ENCODE measurements at regions not wholly inside any gene's neighbourhood (a gene's known extent, or its start where the extent isn't known, plus 50 kb on each side); places are given as distances from the start of the nearest gene placed in this dataset.

DNA sequence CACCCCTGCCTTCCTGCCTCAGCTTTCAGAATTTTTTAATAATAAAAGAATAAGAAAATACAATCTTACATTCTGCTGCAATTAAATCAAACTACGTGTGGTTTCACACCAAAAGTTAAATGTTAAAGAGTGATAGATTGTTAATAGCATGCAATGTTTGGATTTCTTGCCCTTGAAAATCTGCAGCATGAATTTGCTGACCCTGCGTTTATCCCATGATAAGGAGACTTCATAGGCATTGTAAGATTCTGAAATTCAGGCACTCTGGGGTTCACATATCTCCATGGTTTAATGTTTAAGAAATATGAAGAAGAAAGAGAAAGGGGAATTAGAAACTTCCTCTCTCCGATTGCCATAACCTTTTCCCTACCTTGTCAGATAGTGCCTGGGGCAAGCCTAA lies 1616.2 kb upstream of the B3GALT2 start:
- H3K4me3 ChIP-seq (ENCODE audit: low read depth, low read length) = no peak overlapping the region
- TF ChIP-seq, protein P1, sequence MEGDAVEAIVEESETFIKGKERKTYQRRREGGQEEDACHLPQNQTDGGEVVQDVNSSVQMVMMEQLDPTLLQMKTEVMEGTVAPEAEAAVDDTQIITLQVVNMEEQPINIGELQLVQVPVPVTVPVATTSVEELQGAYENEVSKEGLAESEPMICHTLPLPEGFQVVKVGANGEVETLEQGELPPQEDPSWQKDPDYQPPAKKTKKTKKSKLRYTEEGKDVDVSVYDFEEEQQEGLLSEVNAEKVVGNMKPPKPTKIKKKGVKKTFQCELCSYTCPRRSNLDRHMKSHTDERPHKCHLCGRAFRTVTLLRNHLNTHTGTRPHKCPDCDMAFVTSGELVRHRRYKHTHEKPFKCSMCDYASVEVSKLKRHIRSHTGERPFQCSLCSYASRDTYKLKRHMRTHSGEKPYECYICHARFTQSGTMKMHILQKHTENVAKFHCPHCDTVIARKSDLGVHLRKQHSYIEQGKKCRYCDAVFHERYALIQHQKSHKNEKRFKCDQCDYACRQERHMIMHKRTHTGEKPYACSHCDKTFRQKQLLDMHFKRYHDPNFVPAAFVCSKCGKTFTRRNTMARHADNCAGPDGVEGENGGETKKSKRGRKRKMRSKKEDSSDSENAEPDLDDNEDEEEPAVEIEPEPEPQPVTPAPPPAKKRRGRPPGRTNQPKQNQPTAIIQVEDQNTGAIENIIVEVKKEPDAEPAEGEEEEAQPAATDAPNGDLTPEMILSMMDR (IDR thresholded peaks at IDR 0.05; ENCODE audit: insufficient read depth, low read length, missing control alignments) = no peak
- CTCF ChIA-PET = no interaction called here
- no peak for DNase-seq (ENCODE audit: low read depth, low spot score)
- POLR2A ChIA-PET = no interaction called here

DNA sequence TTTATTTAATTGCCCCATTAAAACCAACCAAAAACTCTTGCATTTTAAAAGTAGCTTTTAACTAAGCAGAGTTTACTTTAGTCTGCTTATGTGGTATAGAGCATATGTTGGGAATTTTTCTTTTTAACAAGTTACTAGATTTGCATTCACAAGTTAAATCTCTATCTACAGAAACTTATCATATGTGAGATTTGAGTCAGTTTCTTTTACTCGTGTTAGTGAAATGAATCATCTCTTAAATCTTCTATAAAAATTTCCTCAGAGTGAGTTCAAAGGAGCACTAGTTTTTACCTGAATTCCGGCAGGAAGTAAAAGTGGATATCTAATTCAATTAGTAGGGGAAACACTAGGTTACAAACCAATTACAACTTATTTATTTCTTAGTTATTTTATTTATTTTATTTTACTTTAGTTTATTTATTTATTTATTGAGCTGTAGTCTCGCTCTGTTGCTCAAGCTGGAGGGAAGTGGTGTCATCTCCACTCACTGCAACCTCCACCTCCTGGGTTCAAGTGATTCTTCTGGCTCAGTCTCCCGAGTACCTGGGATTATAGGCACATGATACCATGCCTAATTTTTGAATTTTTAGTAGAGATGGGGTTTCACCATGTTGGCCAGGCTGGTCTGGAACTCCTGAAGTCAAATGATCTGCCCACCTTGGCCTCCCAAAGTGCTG lies 1609.6 kb upstream of the B3GALT2 start:
- no peak for DNase-seq (ENCODE audit: low read depth, low spot score)
- TF ChIP-seq, protein P1 (IDR thresholded peaks at IDR 0.05; ENCODE audit: insufficient read depth, low read length, missing control alignments) = no peak
- no peak overlapping the region for H3K4me3 ChIP-seq (ENCODE audit: low read depth, low read length)
- ChIA-PET POLR2A (no interaction called here), CTCF (no interaction called here)

DNA sequence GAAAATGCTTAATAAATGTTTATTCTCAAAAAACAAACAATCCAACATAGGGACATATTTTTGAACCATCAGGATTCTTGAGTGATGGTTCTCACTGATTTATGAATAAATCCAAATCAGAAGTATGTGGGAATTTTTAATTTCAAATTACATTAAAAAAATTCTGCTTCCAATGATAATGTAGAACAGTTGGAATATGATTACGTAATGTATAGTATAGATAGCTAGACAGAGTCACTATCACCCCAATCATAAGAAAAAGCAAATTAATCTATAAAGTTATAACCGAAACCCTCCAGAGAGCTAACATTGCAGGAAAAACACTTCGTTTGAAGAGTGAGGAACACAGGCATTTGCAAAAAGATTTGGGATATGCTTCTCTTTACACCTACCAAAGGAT lies 1600.6 kb upstream of the B3GALT2 start:
- TF ChIP-seq, protein P1 (IDR thresholded peaks at IDR 0.05; ENCODE audit: insufficient read depth, low read length, missing control alignments) = no peak
- H3K4me3 ChIP-seq (ENCODE audit: low read depth, low read length) = no peak overlapping the region
- POLR2A ChIA-PET = no interaction called here
- no peak for DNase-seq (ENCODE audit: low read depth, low spot score)
- CTCF ChIA-PET = no interaction called here

DNA sequence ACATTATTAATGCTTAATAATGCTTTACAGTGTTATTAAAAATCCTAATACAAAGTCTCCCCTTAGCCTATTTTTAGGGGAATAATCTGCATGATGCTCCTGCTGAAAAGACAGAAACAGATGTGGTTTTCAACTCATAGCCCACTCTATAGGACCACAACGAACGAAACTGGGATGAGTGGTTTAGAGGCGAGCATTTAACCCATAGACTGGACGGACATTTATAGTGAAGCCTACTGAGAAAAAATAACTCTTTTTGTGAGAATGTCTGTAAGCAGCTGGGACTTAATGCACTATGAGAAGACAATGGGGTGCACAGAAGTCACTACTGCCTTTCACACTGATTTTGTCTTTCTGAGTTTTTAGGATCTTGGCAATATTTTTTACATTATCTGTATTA lies 1599.6 kb upstream of the B3GALT2 start:
- TF ChIP-seq, protein P1 (IDR thresholded peaks at IDR 0.05; ENCODE audit: insufficient read depth, low read length, missing control alignments) = no peak
- ChIA-PET CTCF (no interaction called here), POLR2A (no interaction called here)
- DNase-seq (ENCODE audit: low read depth, low spot score) = no peak
- H3K4me3 ChIP-seq (ENCODE audit: low read depth, low read length) = no peak overlapping the region

DNA sequence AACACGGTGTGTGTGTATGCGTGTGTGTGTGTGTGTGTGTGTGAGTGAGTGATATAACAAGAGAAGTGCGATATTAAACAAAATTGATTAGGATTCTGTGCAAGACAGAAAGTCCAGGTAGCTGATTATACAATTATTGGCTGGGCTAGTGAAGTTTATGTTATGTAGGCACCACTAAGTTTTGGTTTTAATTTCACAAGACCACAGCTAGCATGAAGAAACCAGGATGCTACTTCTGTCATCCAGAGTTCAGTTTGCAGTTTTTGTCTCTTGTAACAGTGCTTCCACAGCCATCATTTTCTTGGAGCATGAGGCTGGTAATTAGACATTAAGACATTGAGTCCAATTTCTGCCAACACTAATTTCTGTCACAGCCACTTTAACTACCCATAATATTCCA lies 1590.2 kb upstream of the B3GALT2 start:
- no peak for DNase-seq (ENCODE audit: low read depth, low spot score)
- CTCF ChIA-PET = no interaction called here
- H3K4me3 ChIP-seq (ENCODE audit: low read depth, low read length) = no peak overlapping the region
- POLR2A ChIA-PET = no interaction called here
- TF ChIP-seq, protein P1 (IDR thresholded peaks at IDR 0.05; ENCODE audit: insufficient read depth, low read length, missing control alignments) = no peak

DNA sequence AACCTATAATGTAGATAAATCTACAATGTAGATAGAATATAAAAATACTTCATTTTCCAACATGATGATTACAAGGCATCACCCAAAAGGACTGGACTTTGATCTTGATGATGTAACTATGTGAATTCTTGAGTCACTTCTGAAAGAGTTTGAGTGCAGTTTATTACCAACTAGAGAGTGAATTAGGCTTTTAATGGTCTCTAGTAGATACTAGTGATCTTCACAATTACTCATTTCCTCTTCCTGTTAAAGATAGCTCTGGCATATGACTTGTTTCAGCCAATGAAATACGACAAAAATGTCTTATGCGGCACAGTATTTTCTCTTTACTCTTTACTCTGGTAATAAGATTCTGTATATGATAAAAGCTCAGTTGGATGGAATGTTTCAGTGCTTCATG lies 1588.1 kb upstream of the B3GALT2 start:
- no peak for DNase-seq (ENCODE audit: low read depth, low spot score)
- TF ChIP-seq, protein P1 (IDR thresholded peaks at IDR 0.05; ENCODE audit: insufficient read depth, low read length, missing control alignments) = no peak
- ChIA-PET POLR2A (no interaction called here), CTCF (no interaction called here)
- H3K4me3 ChIP-seq (ENCODE audit: low read depth, low read length) = no peak overlapping the region

All from AG04449 (cell line).